Mesenchymal stem cell (in vitro differentiated cells and primary cell): ENCODE measurements at regions not wholly inside any gene's neighbourhood (a gene's known extent, or its start where the extent isn't known, plus 50 kb on each side); places are given as distances from the start of the nearest gene placed in this dataset.

Experiments used
- DNase-seq: peaks from one replicate; pipeline ENCODE4 v3.0.0-alpha.2; 2013
- H2AFZ ChIP-seq: one replicate; pipeline ENCODE4 v1.6.1; 2013; ENCODE audit warnings: low read depth, mild to moderate bottlenecking, control low read depth, inconsistent platforms, low read length, moderate library complexity
- H2AK5ac ChIP-seq: 2 replicates; pipeline ENCODE4 v1.6.1; 2013; ENCODE audit warnings: low read length, moderate library complexity, mild to moderate bottlenecking, inconsistent platforms; ENCODE audit not compliant: severe bottlenecking
- H2BK120ac ChIP-seq: one replicate; pipeline ENCODE4 v1.6.1; 2013; ENCODE audit warnings: low read depth, mild to moderate bottlenecking, inconsistent platforms, low read length, moderate library complexity
- H2BK12ac ChIP-seq, 2 experiments: one replicate each; pipeline ENCODE4 v1.6.1; 2013; ENCODE audit warnings: inconsistent platforms in 2 of 2, low read length in 2 of 2, mild to moderate bottlenecking in 2 of 2, moderate library complexity in 2 of 2, control low read depth in 1 of 2
- H2BK15ac ChIP-seq: one replicate; pipeline ENCODE4 v1.6.1; 2013; ENCODE audit warnings: mild to moderate bottlenecking, low read depth, inconsistent platforms; ENCODE audit not compliant: poor library complexity, severe bottlenecking
- H2BK5ac ChIP-seq: 2 replicates; pipeline ENCODE4 v1.6.1; 2013; ENCODE audit warnings: low read depth, mild to moderate bottlenecking, low read length, control low read depth, inconsistent platforms; ENCODE audit not compliant: poor library complexity, severe bottlenecking
- H3K14ac ChIP-seq, 2 experiments: one replicate each; pipeline ENCODE4 v1.6.1; 2013; ENCODE audit warnings: inconsistent platforms in 2 of 2, low read length in 2 of 2, control low read depth in 1 of 2, mild to moderate bottlenecking in 1 of 2, moderate library complexity in 1 of 2
- H3K18ac ChIP-seq, 2 experiments: one replicate each; pipeline ENCODE4 v1.6.1; 2013; ENCODE audit warnings: inconsistent platforms in 2 of 2, low read length in 2 of 2, control low read depth in 1 of 2, low read depth in 1 of 2, mild to moderate bottlenecking in 1 of 2
- H3K23ac ChIP-seq, 2 experiments: one replicate each; pipeline ENCODE4 v1.6.1; 2013; ENCODE audit warnings: inconsistent platforms in 2 of 2, low read length in 2 of 2, mild to moderate bottlenecking in 2 of 2, moderate library complexity in 2 of 2, control low read depth in 1 of 2
- H3K27ac ChIP-seq: 2 replicates; pipeline ENCODE4 v1.5.1; 2013; ENCODE audit warnings: mild to moderate bottlenecking, moderate library complexity, low read length, control low read depth, inconsistent platforms; ENCODE audit not compliant: poor library complexity, severe bottlenecking
- H3K27me3 ChIP-seq, 2 experiments: 2 replicates each; pipeline versions ENCODE4 v1.6.1 to v1.7.0; 2013; ENCODE audit warnings: low read length in 2 of 2, mild to moderate bottlenecking in 2 of 2, moderate library complexity in 2 of 2, control low read depth in 1 of 2, inconsistent platforms in 1 of 2; ENCODE audit not compliant: control insufficient read depth in 1 of 2, insufficient read depth in 1 of 2
- H3K36me3 ChIP-seq, 2 experiments: 2 replicates each; pipeline versions ENCODE4 v1.6.1 to v1.7.0; 2013; ENCODE audit warnings: low read length in 2 of 2, control low read depth in 1 of 2, inconsistent platforms in 1 of 2, low read depth in 1 of 2, mild to moderate bottlenecking in 1 of 2; ENCODE audit not compliant: insufficient read depth in 2 of 2, control insufficient read depth in 1 of 2
- H3K4ac ChIP-seq, 2 experiments: one replicate each; pipeline ENCODE4 v1.6.1; 2013; ENCODE audit warnings: inconsistent platforms in 2 of 2, low read length in 2 of 2, mild to moderate bottlenecking in 2 of 2, moderate library complexity in 2 of 2, control low read depth in 1 of 2, low read depth in 1 of 2
- H3K4me1 ChIP-seq: 2 replicates; pipeline ENCODE4 v1.6.1; 2013; ENCODE audit warnings: low read depth, low read length, control low read depth; ENCODE audit not compliant: control insufficient read depth, insufficient read depth
- H3K4me2 ChIP-seq: 2 replicates; pipeline ENCODE4 v1.6.1; 2013; ENCODE audit warnings: low read length, mild to moderate bottlenecking, inconsistent platforms; ENCODE audit not compliant: poor library complexity, severe bottlenecking
- H3K4me3 ChIP-seq, 2 experiments: 2 replicates each; pipeline versions ENCODE4 v1.5.1 to v1.7.0; 2013; ENCODE audit warnings: low read length in 2 of 2, mild to moderate bottlenecking in 2 of 2, control low read depth in 1 of 2, low read depth in 1 of 2; ENCODE audit not compliant: insufficient read depth in 1 of 2
- H3K79me1 ChIP-seq: replicated peaks from 2 replicates; pipeline ENCODE4 v1.6.1; 2013; ENCODE audit warnings: mild to moderate bottlenecking, control low read depth, low read length, inconsistent platforms; ENCODE audit not compliant: poor library complexity, severe bottlenecking
- H3K9ac ChIP-seq: 2 replicates; pipeline ENCODE4 v1.7.0; 2013; ENCODE audit warnings: mild to moderate bottlenecking, low read length, moderate library complexity
- H3K9me3 ChIP-seq: 2 replicates; pipeline ENCODE4 v1.7.0; 2013; ENCODE audit warnings: mild to moderate bottlenecking, low read length; ENCODE audit not compliant: control insufficient read depth
- H4K8ac ChIP-seq: one replicate; pipeline ENCODE4 v1.6.1; 2013; ENCODE audit warnings: inconsistent platforms, mild to moderate bottlenecking, low read length, moderate library complexity
- H4K91ac ChIP-seq: one replicate; pipeline ENCODE4 v1.6.1; 2013; ENCODE audit warnings: mild to moderate bottlenecking, low read length, inconsistent platforms
- WGBS: methylation state at CpG from one replicate; pipeline ENCODE4 v1.1.7; 2013; ENCODE audit warnings: mixed read lengths; 5-methylcytosine and 5-hydroxymethylcytosine counted together

DNA sequence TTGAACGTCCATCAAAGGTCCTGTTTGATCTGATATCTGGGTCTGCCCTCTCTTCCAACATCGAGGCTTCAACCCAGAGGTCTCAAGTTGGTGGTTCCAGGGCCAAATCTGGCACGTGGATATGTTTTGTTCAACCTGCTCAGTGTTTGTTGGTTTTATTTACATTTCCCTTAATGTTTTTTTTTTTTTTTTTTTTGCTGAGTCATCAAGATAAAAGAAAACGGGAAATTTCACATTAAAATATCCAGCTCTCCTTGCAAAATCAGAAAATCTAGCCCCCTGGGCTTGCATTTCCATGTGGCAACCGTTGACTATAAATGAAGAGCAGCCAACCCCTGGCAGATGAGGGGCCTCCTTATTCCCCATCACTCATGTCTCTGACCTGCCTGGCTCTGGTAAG is 765.6 kb upstream of the TBX3 start:
- Histone ChIP-seq H3K9me3 (no peaks in the 10 kb centered on the region), H3K4me1 (peaks cover 5% of the 10 kb centered on the region), H3K14ac (no peak overlapping the region), H3K36me3 (no peaks in the 10 kb centered on the region), H3K79me1 (no peaks in the 10 kb centered on the region), H2AK5ac (no peak overlapping the region), H3K4me3 (no peak overlapping the region), H2AFZ (no peak overlapping the region), H2BK15ac (no peak overlapping the region), H3K27ac (no peak overlapping the region), H4K91ac (no peak overlapping the region), H3K4ac (no peak overlapping the region), H4K8ac (no peak overlapping the region), H3K27me3 (peaks cover 25 to 43% of the 10 kb centered on the region in 2 experiments), H3K18ac (no peak overlapping the region), H3K4me2 (no peak overlapping the region), H3K23ac (no peak overlapping the region), H2BK5ac (no peak overlapping the region), H3K9ac (no peak overlapping the region), H2BK120ac (no peak overlapping the region), H2BK12ac (no peak overlapping the region)
- WGBS = 85% methylated on average over 4 of the region's 5 CpGs
- no peak for DNase-seq

- Histone ChIP-seq H3K27me3 (peaks cover 0 to 4% of the 10 kb centered on the region in 2 experiments), H3K36me3 (no peaks in the 10 kb centered on the region), H4K91ac (no peak overlapping the region), H2BK12ac (no peak overlapping the region), H2BK5ac (no peak overlapping the region), H3K27ac (no peak overlapping the region), H3K79me1 (no peaks in the 10 kb centered on the region), H3K9me3 (no peaks in the 10 kb centered on the region), H2AK5ac (no peak overlapping the region), H4K8ac (no peak overlapping the region), H3K4ac (no peak overlapping the region), H3K4me2 (no peak overlapping the region), H2BK120ac (no peak overlapping the region), H3K9ac (no peak overlapping the region), H3K14ac (no peak overlapping the region), H3K18ac (no peak overlapping the region), H3K23ac (no peak overlapping the region), H2BK15ac (no peak overlapping the region), H3K4me3 (no peak overlapping the region), H3K4me1 (peaks cover 2% of the 10 kb centered on the region), H2AFZ (no peak overlapping the region)
- DNase-seq = no peak
- WGBS = no CpG with 5 or more reads among the region's 1 CpG
Observed at GRCh38 chr12:115444346-115444745, 760.4 kb upstream of the TBX3 start.

GRCh38 chr12:115443351-115443938 is 759.5 kb upstream of the TBX3 start:
- H3K36me3 ChIP-seq = no peaks in the 10 kb centered on the region
- H3K4me3 ChIP-seq = no peak overlapping the region
- no peak overlapping the region for H2BK15ac ChIP-seq
- no peak overlapping the region for H2BK12ac ChIP-seq
- 92% methylated on average over 4 of the region's 4 CpGs for WGBS
- no peak overlapping the region for H2AFZ ChIP-seq
- H2AK5ac ChIP-seq = no peak overlapping the region
- H4K8ac ChIP-seq = no peak overlapping the region
- H3K9ac ChIP-seq = no peak overlapping the region
- H3K79me1 ChIP-seq = no peaks in the 10 kb centered on the region
- H2BK120ac ChIP-seq = no peak overlapping the region
- no peak for DNase-seq
- no peaks in the 10 kb centered on the region for H3K9me3 ChIP-seq
- no peak overlapping the region for H2BK5ac ChIP-seq
- no peak overlapping the region for H3K18ac ChIP-seq
- H3K14ac ChIP-seq = no peak overlapping the region
- no peak overlapping the region for H3K23ac ChIP-seq
- H4K91ac ChIP-seq = no peak overlapping the region
- H3K4me1 ChIP-seq = peaks cover 2% of the 10 kb centered on the region
- no peak overlapping the region for H3K27ac ChIP-seq
- no peaks in the 10 kb centered on the region for H3K27me3 ChIP-seq
- H3K4me2 ChIP-seq = no peak overlapping the region
- H3K4ac ChIP-seq = no peak overlapping the region

DNA sequence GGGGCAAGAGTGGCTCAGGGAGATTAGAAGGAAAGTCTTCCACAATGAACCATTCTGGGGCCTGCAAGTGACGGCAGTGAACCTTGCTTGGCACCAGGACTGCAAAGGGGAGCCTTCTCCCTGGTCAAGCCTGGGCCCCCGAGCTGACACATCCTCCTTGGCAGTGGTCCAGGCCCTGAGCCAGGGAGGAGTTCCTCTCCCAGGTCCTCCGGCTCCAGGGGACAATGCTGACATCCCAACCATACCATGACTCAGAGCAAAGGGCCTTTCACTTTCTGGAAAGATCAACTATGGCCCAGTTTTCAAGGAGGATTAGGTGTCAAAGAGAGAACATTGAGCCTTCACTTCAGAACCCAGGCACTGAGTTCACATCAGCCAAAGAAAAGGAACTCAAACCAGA is 756.5 kb upstream of the TBX3 start:
- no peak overlapping the region for H3K4me2 ChIP-seq
- H3K4me3 ChIP-seq = no peak overlapping the region
- H2BK15ac ChIP-seq = no peak overlapping the region
- H3K4me1 ChIP-seq = peaks cover 2% of the 10 kb centered on the region
- WGBS = 63% methylated on average over 2 of the region's 3 CpGs
- no peaks in the 10 kb centered on the region for H3K27me3 ChIP-seq
- H3K23ac ChIP-seq = no peak overlapping the region
- H2BK5ac ChIP-seq = no peak overlapping the region
- H3K4ac ChIP-seq = no peak overlapping the region
- H2AK5ac ChIP-seq = no peak overlapping the region
- DNase-seq = peak; percentile 62
- H3K14ac ChIP-seq = no peak overlapping the region
- H4K91ac ChIP-seq = no peak overlapping the region
- no peak overlapping the region for H3K18ac ChIP-seq
- H3K79me1 ChIP-seq = no peaks in the 10 kb centered on the region
- H2AFZ ChIP-seq = no peak overlapping the region
- no peaks in the 10 kb centered on the region for H3K36me3 ChIP-seq
- no peak overlapping the region for H3K27ac ChIP-seq
- H3K9ac ChIP-seq = no peak overlapping the region
- H3K9me3 ChIP-seq = no peaks in the 10 kb centered on the region
- H4K8ac ChIP-seq = peak overlapping the region; percentile 40
- no peak overlapping the region for H2BK12ac ChIP-seq
- no peak overlapping the region for H2BK120ac ChIP-seq
